Lower leg skin (tissue), 4 donors: ENCODE measurements at regions not wholly inside any gene's neighbourhood (a gene's known extent, or its start where the extent isn't known, plus 50 kb on each side); places are given as distances from the start of the nearest gene placed in this dataset.

Experiments
- DNase-seq, 2 donors: peaks; one replicate each; pipeline ENCODE4 v3.0.0-alpha.2; 2019; ENCODE audit warnings: low spot score in 2 of 2
- H3K4me3 ChIP-seq: fragments of 200-600 bp; sonication (generic); 2 replicates; pipeline ENCODE4 v1.5.1; 2017; ENCODE audit warnings: mild to moderate bottlenecking, low read depth; ENCODE audit not compliant: poor library complexity, severe bottlenecking
- POLR2A ChIP-seq, 2 donors: fragments of 450-650 bp; IDR thresholded peaks; one replicate each; pipeline ENCODE4 v1.6.1; 2016 to 2017; ENCODE audit warnings: antibody characterized with exemption in 2 of 2, mild to moderate bottlenecking in 1 of 2, moderate library complexity in 1 of 2
- WGBS, 2 donors: methylation state at CpG; one replicate each; pipeline ENCODE4 v1.1.5; 2018; 5-methylcytosine and 5-hydroxymethylcytosine counted together
- intact Hi-C: fragments of 100-400 bp; cut with DNase I; formaldehyde crosslinking; loops from one replicate; pipeline ENCODE4 v1.15.0; 2023; ENCODE audit warnings: low total_unique reads
- TF ChIP-seq, protein P1 (sequence below), 3 donors: fragments of 450-650 bp; IDR thresholded peaks; one replicate each; pipeline ENCODE4 v1.5.1; 2016; ENCODE audit warnings: antibody characterized with exemption in 3 of 3, mild to moderate bottlenecking in 3 of 3, moderate library complexity in 2 of 3

DNA sequence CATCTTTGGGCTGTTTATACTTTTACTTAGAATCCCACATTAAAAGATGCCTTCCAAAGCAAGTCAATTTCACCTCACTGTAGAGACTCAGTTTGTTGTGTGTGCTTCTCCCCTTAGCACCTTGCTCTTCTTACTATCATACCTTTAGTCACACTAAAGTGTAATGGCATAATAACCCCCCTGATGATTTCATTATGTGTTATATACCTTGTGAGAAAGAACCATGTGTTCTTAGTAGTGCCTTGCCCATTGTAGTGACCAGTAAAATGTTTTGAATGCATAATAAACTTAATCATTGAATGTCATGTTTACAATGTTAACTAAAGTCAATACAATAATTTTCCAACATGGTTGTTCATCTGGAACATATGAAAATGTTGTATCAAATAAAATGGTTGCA lies 1621.9 kb downstream of the PCDH7 start:
- TF ChIP-seq POLR2A (IDR thresholded peaks at IDR 0.05) = no peak
- TF ChIP-seq, protein P1, sequence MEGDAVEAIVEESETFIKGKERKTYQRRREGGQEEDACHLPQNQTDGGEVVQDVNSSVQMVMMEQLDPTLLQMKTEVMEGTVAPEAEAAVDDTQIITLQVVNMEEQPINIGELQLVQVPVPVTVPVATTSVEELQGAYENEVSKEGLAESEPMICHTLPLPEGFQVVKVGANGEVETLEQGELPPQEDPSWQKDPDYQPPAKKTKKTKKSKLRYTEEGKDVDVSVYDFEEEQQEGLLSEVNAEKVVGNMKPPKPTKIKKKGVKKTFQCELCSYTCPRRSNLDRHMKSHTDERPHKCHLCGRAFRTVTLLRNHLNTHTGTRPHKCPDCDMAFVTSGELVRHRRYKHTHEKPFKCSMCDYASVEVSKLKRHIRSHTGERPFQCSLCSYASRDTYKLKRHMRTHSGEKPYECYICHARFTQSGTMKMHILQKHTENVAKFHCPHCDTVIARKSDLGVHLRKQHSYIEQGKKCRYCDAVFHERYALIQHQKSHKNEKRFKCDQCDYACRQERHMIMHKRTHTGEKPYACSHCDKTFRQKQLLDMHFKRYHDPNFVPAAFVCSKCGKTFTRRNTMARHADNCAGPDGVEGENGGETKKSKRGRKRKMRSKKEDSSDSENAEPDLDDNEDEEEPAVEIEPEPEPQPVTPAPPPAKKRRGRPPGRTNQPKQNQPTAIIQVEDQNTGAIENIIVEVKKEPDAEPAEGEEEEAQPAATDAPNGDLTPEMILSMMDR (IDR thresholded peaks at IDR 0.05) = no peak
- no peak overlapping the region for H3K4me3 ChIP-seq
- intact Hi-C loops = no loop called here
- no peak for DNase-seq

- H3K4me3 ChIP-seq = no peak overlapping the region
- 86 to 87% methylated on average over 4 of the region's 4 CpGs for WGBS, 2 donors
- DNase-seq = no peak
- TF ChIP-seq, protein P1 (IDR thresholded peaks at IDR 0.05) = no peak
- no peak for TF ChIP-seq POLR2A (IDR thresholded peaks at IDR 0.05)
- intact Hi-C loops = no loop called here
Observed at GRCh38 chr4:32349026-32349425, 1628.9 kb downstream of the PCDH7 start.

DNA sequence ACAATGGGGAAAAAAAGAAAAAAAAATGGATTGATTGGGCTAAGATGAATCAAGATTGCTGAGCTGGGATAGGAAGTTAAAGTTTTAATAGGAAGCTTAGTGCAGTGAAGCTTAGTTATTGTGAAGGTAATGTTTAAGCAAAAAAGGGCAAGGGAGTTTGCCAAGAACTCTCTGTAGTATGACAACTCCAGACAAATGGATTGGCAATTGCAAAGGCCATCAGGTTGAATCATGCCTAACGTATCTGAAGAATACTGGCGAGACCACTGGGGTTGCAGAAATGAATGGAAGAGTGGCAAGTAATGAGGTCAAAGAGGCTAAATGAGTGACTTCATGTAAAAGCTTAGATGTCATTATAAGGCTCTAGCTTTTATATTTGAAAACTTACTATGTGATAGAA lies 1654.0 kb downstream of the PCDH7 start:
- TF ChIP-seq, protein P1 (IDR thresholded peaks at IDR 0.05) = no peak
- 83 to 86% methylated on average over 2 of the region's 2 CpGs for WGBS, 2 donors
- H3K4me3 ChIP-seq = no peak overlapping the region
- intact Hi-C loops = no loop called here
- no peak for DNase-seq

DNA sequence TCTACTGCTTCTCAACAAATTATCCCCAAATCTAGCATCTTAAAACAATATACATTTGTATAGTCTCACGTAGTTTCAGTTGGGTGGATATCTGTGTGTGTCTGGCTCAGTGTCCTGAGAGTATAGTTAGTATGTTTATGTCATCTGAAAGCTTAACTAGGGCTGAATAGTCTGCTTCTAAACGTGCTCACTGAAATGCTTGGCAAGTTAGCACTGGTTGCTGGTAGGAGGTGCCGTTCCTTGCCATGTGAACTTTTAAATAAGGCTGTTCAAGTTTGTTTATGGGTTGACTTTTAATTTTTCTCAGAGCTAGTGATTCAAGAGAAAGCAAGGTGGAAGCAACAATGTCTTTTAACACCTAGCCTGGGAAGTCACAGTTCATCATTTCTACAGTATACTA lies 1673.6 kb downstream of the PCDH7 start:
- intact Hi-C loops = no loop called here
- no peak for TF ChIP-seq POLR2A (IDR thresholded peaks at IDR 0.05)
- TF ChIP-seq, protein P1 (IDR thresholded peaks at IDR 0.05) = no peak
- H3K4me3 ChIP-seq = no peak overlapping the region
- 31 to 50% methylated on average over 3 of the region's 3 CpGs for WGBS, 2 donors
- DNase-seq = no peak

DNA sequence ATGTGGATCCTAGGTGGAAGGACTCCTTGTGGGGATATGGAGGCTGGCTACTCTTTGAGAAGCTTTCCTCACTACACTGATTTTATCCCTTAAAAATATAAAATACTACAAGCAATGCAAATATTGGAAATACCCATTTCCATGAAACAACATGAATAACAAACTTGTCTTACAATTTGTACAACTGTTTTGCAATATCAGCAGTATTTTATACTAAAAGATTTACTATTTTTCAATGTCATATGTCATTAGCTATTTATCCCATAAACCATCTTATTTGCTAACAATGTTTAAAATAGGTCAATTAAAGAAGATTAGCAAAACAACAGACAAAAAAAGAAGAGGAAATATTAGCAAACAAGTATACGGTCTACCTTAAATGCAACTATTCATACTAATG lies 1674.1 kb downstream of the PCDH7 start:
- no peak for DNase-seq
- TF ChIP-seq, protein P1 (IDR thresholded peaks at IDR 0.05) = no peak
- TF ChIP-seq POLR2A (IDR thresholded peaks at IDR 0.05) = no peak
- H3K4me3 ChIP-seq = no peak overlapping the region
- intact Hi-C loops = no loop called here
- WGBS, 2 donors = 92 to 98% methylated on average over 1 of the region's 1 CpG

- 70 to 77% methylated on average over 7 of the region's 7 CpGs for WGBS, 2 donors
- H3K4me3 ChIP-seq = no peak overlapping the region
Observed at GRCh38 chr4:32396507-32397070, 1676.4 kb downstream of the PCDH7 start.

More at GRCh38 chr4:32396507-32397070, 1676.4 kb downstream of the PCDH7 start:
- DNase-seq = no peak
- intact Hi-C loops = no loop called here
- TF ChIP-seq POLR2A (IDR thresholded peaks at IDR 0.05) = no peak
